K562 (cell line): ENCODE measurements at regions not wholly inside any gene's neighbourhood (a gene's known extent, or its start where the extent isn't known, plus 50 kb on each side); places are given as distances from the start of the nearest gene placed in this dataset.

Experiments
- ATAC-seq: fragments of 200-7000 bp; cut with Tn5 transposase; 3 replicates; pipeline ENCODE4 v1.9.1; 2020; ENCODE audit warnings: moderate library complexity
- BruUV-seq: library from RNA; stranded (reverse); fragments of 400-500 nt; replicated peaks from 2 replicates; lab custom pipeline; 2021; lab: Mats Ljungman, UMichigan
- CTCF ChIA-PET: fragments of 300-600 bp; formaldehyde crosslinking; extraction: SDS; loops from one replicate; lab custom pipeline; 2021; ENCODE audit warnings: low intra/inter-chr PET ratio; lab: Yijun Ruan, JAX
- POLR2A ChIA-PET: fragments of 300-600, 350-650 bp; sonication (Branson Sonifier 250); formaldehyde crosslinking; extraction: SDS; loops from one replicate; lab custom pipeline; 2021; ENCODE audit warnings: antibody characterized with exemption, inconsistent platforms; lab: Yijun Ruan, JAX
- DNase-seq, 4 experiments: peaks; one replicate each; pipeline versions ENCODE4 v3.0.0 to v3.0.0-alpha.2; 2011 to 2018; ENCODE audit warnings: low spot score in 3 of 4, mixed read lengths in 3 of 4; ENCODE audit errors: extremely low read depth in 1 of 4
- FAIRE-seq: peaks from 2 replicates; lab custom pipeline; 2011; peaks lifted over from hg19 to GRCh38; lab: Jason Lieb, UNC
- H2AFZ ChIP-seq: 2 replicates; pipeline ENCODE4 v1.6.0; 2011; ENCODE audit warnings: low read depth, low read length, control low read depth, inconsistent platforms
- H3K27ac ChIP-seq: fragments of 200-600 bp; 3 replicates; pipeline ENCODE4 v1.8.0; 2011; ENCODE audit warnings: low read depth, mild to moderate bottlenecking, control low read depth, inconsistent platforms, low read length, moderate library complexity, mixed read lengths; ENCODE audit errors: extremely low read depth
- H3K27me3 ChIP-seq, 2 experiments: fragments of 300-600 bp in 1 of 2; 2 replicates in 1 of 2; 3 replicates in 1 of 2; pipeline versions ENCODE4 v1.6.0 to v1.8.0; 2011; ENCODE audit warnings: inconsistent platforms in 2 of 2, low read length in 2 of 2, mild to moderate bottlenecking in 1 of 2, mixed read lengths in 1 of 2, moderate library complexity in 1 of 2; ENCODE audit not compliant: control insufficient read depth in 2 of 2, insufficient read depth in 2 of 2
- H3K36me3 ChIP-seq: fragments of 300-600 bp; 3 replicates; pipeline ENCODE4 v1.8.0; 2011; ENCODE audit warnings: mild to moderate bottlenecking, low read length, inconsistent platforms; ENCODE audit not compliant: control insufficient read depth, insufficient read depth
- H3K4me1 ChIP-seq, 2 experiments: fragments of 200-600 bp in 1 of 2; replicated peaks in 1 of 2; 2 replicates in 1 of 2; 3 replicates in 1 of 2; pipeline versions ENCODE4 v1.5.1 to v1.8.0; 2011; ENCODE audit warnings: inconsistent platforms in 2 of 2, low read length in 2 of 2, mild to moderate bottlenecking in 1 of 2, mixed read lengths in 1 of 2, moderate library complexity in 1 of 2; ENCODE audit not compliant: control insufficient read depth in 2 of 2, insufficient read depth in 2 of 2
- H3K4me2 ChIP-seq: 2 replicates; pipeline ENCODE4 v1.6.1; 2011; ENCODE audit warnings: low read length, control low read depth, inconsistent platforms, mixed read lengths; ENCODE audit not compliant: insufficient read depth
- H3K4me3 ChIP-seq: fragments of 200-600 bp; sonication (generic), shearing (Covaris generic); 2 replicates; pipeline ENCODE4 v1.5.1; 2016; ENCODE audit warnings: control low read depth, inconsistent platforms
- H3K79me2 ChIP-seq: fragments of 200-600 bp; 3 replicates; pipeline ENCODE4 v1.8.0; 2011; ENCODE audit warnings: low read length, inconsistent platforms; ENCODE audit not compliant: control insufficient read depth, insufficient read depth
- H3K9ac ChIP-seq, 2 experiments: 2 replicates each; pipeline versions ENCODE4 v1.6.0 to v1.6.1; 2011; ENCODE audit warnings: low read depth in 2 of 2, low read length in 2 of 2, control low read depth in 1 of 2, inconsistent platforms in 1 of 2, mild to moderate bottlenecking in 1 of 2, mixed read lengths in 1 of 2; ENCODE audit not compliant: insufficient read depth in 1 of 2
- H3K9me1 ChIP-seq: one replicate; pipeline ENCODE4 v1.6.0; 2011; ENCODE audit warnings: inconsistent platforms, mild to moderate bottlenecking, low read length, moderate library complexity; ENCODE audit not compliant: control insufficient read depth, insufficient read depth
- H3K9me3 ChIP-seq: replicated peaks from 2 replicates; pipeline ENCODE4 v1.5.1; 2011; ENCODE audit warnings: low read depth, low read length, inconsistent platforms; ENCODE audit not compliant: control insufficient read depth, insufficient read depth
- H4K20me1 ChIP-seq: replicated peaks from 2 replicates; pipeline ENCODE4 v1.6.1; 2011; ENCODE audit warnings: low read length, inconsistent platforms, mixed read lengths; ENCODE audit not compliant: control insufficient read depth, insufficient read depth
- BACH1 ChIP-seq: fragments of 200-800 bp; sonication (Bioruptor generic); IDR thresholded peaks from 2 replicates; pipeline ENCODE4 v1.6.1; 2016; ENCODE audit warnings: missing genetic modification characterization, missing compliant biosample characterization
- CBX1 ChIP-seq: sonication (generic); IDR thresholded peaks from 2 replicates; pipeline ENCODE4 v1.6.1; 2016; ENCODE audit warnings: antibody characterized with exemption, low read depth, mild to moderate bottlenecking
- CREM ChIP-seq: IDR thresholded peaks from 2 replicates; pipeline ENCODE4 v1.6.1; 2014; ENCODE audit warnings: antibody characterized with exemption, low read depth
- KLF13 ChIP-seq: fragments of 450-650 bp; IDR thresholded peaks from 2 replicates; pipeline ENCODE4 v1.6.1; 2016; ENCODE audit warnings: missing genetic modification characterization, low read depth, mild to moderate bottlenecking, missing compliant biosample characterization, moderate library complexity, borderline replicate concordance
- MYBL2 ChIP-seq, 2 experiments: fragments of 450-650 bp in 1 of 2; sonication (generic) in 1 of 2; formaldehyde crosslinking in 1 of 2; IDR thresholded peaks; 2 replicates each; pipeline versions ENCODE4 v1.6.1 to v1.8.1; 2017 to 2022; ENCODE audit warnings: borderline replicate concordance in 1 of 2, inconsistent platforms in 1 of 2, low read depth in 1 of 2, mild to moderate bottlenecking in 1 of 2, missing genetic modification reagents in 1 of 2, moderate library complexity in 1 of 2
- PML ChIP-seq: IDR thresholded peaks from 2 replicates; pipeline ENCODE4 v1.6.1; 2012; ENCODE audit warnings: low read length, inconsistent platforms
- SRSF3 ChIP-seq: fragments of 200-400 bp; formaldehyde crosslinking; IDR thresholded peaks from 2 replicates; pipeline ENCODE4 v1.6.1; 2016; ENCODE audit warnings: mild to moderate bottlenecking, low read length, moderate library complexity; ENCODE audit not compliant: insufficient read depth
- TCF3 ChIP-seq: sonication (generic); formaldehyde crosslinking; IDR thresholded peaks from 2 replicates; pipeline ENCODE4 v1.4.0; 2020; ENCODE audit warnings: mild to moderate bottlenecking, missing genetic modification reagents
- TOE1 ChIP-seq, 2 experiments: fragments of 450-650 bp in 1 of 2; sonication (generic) in 1 of 2; formaldehyde crosslinking in 1 of 2; IDR thresholded peaks; 2 replicates each; pipeline versions ENCODE4 v1.7.1 to v1.8.0; 2016 to 2022; ENCODE audit warnings: borderline replicate concordance in 2 of 2, mild to moderate bottlenecking in 2 of 2, antibody characterized with exemption in 1 of 2, inconsistent platforms in 1 of 2, low read depth in 1 of 2, missing genetic modification reagents in 1 of 2, moderate library complexity in 1 of 2
- ZC3H11A ChIP-seq: IDR thresholded peaks from 2 replicates; pipeline ENCODE4 v1.6.1; 2012; ENCODE audit warnings: low read depth, low read length, improper control_type of control experiment
- WGBS: fragments of 100-300 bp; shearing (Covaris generic); methylation state at CpG from one replicate; pipeline ENCODE4 v1.1.6; 2016; ENCODE audit warnings: low coverage, mixed read lengths; ENCODE audit not compliant: insufficient coverage; ENCODE audit errors: missing lambda C conversion rate; 5-methylcytosine and 5-hydroxymethylcytosine counted together
- in situ Hi-C: fragments of 300-500 bp; cut with MboI; formaldehyde crosslinking; loops from 4 replicates; pipeline ENCODE4 v1.15.0; 2018; ENCODE audit warnings: inconsistent platforms, mixed read lengths
- intact Hi-C: fragments of 100-400 bp; cut with micrococcal nuclease; formaldehyde crosslinking; loops from 2 replicates; pipeline ENCODE4 v1.14.2; 2022
- TF ChIP-seq, protein P1 (sequence below): sonication (generic); formaldehyde crosslinking; IDR thresholded peaks from 2 replicates; pipeline ENCODE4 v1.8.0; 2023; ENCODE audit warnings: mild to moderate bottlenecking, missing genetic modification reagents
- TF ChIP-seq, protein P2 (sequence below), 3 experiments: fragments of 200-800 bp in 1 of 3; fragments of 250-450 bp in 1 of 3; fragments of 450-650 bp in 1 of 3; sonication (Bioruptor Pico) in 1 of 3; sonication (Bioruptor generic) in 1 of 3; formaldehyde crosslinking in 1 of 3; IDR thresholded peaks; 2 replicates each; pipeline versions ENCODE4 v1.6.1 to v1.8.0; 2016 to 2022; ENCODE audit warnings: mild to moderate bottlenecking in 2 of 3, missing genetic modification characterization in 2 of 3, missing compliant biosample characterization in 1 of 3, moderate library complexity in 1 of 3
- TF ChIP-seq, protein P3 (sequence below): sonication (generic); formaldehyde crosslinking; IDR thresholded peaks from 2 replicates; pipeline ENCODE4 v1.9.0; 2022; ENCODE audit warnings: mild to moderate bottlenecking, missing genetic modification reagents

DNA sequence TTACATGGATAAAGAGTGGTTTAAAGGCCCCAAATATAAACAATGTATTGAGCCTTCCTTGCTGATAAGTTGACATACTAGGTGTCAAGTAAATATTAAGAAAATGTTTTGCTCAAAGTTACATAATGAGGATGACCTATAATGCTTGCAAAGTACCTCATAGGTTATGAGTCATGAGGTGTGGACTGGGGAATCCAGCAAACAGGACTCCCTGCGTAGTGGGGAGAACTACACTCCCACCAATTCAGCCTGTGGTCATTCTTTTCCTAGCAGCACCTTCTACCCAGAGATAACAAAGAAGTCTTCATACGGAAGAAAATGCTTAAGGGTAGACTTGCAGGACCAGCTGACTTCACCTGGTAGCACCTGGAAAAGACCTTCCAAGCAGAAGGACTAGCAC is 418.9 kb upstream of the CPEB2 start (continued):
- TF ChIP-seq KLF13 (tag) (no peak), TCF3 (CRISPR knock-in tag) (no peak), ZC3H11A (no peak), PML (no peak), CREM (no peak)

DNA sequence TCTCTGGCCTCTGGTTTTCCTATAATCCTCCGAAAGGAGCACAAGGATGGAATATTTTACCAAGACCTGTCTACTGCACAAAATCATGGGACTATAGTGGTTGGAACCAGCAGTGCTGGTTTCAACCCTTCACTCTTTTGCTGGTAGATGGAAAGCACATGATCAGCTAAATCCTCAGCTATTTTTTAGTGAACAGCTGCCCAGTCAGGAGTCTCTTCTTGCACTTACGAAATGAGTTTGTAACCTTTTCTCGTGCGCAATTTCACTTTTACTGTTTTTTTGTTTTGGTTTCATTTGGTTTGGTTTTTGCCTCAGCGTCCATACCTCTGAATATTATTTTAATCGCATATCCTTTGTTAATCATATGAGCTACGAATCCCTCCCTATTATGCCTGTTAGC is 418.5 kb upstream of the CPEB2 start:
- Histone ChIP-seq H3K36me3 (no peaks in the 10 kb centered on the region), H2AFZ (no peak overlapping the region), H4K20me1 (no peaks in the 10 kb centered on the region), H3K4me3 (no peak overlapping the region), H3K79me2 (no peaks in the 10 kb centered on the region), H3K4me1 (no peaks in the 10 kb centered on the region), H3K27me3 (no peaks in the 10 kb centered on the region), H3K9me3 (no peaks in the 10 kb centered on the region; the same call in 1 of the 2 replicates), H3K27ac (no peak overlapping the region), H3K4me2 (no peak overlapping the region), H3K9me1 (no peaks in the 10 kb centered on the region), H3K9ac (no peak overlapping the region)
- ChIA-PET POLR2A (no interaction called here), CTCF (no interaction called here)
- no peak for FAIRE-seq
- no TSS peak for BruUV-seq
- ATAC-seq, result no peak
- in situ Hi-C loops, result no loop called here
- WGBS, result 6% methylated on average over 7 of the region's 7 CpGs
- intact Hi-C loops, result no loop called here
- no peak for DNase-seq
- TF ChIP-seq CBX1, result no peak
- TF ChIP-seq, protein P1, sequence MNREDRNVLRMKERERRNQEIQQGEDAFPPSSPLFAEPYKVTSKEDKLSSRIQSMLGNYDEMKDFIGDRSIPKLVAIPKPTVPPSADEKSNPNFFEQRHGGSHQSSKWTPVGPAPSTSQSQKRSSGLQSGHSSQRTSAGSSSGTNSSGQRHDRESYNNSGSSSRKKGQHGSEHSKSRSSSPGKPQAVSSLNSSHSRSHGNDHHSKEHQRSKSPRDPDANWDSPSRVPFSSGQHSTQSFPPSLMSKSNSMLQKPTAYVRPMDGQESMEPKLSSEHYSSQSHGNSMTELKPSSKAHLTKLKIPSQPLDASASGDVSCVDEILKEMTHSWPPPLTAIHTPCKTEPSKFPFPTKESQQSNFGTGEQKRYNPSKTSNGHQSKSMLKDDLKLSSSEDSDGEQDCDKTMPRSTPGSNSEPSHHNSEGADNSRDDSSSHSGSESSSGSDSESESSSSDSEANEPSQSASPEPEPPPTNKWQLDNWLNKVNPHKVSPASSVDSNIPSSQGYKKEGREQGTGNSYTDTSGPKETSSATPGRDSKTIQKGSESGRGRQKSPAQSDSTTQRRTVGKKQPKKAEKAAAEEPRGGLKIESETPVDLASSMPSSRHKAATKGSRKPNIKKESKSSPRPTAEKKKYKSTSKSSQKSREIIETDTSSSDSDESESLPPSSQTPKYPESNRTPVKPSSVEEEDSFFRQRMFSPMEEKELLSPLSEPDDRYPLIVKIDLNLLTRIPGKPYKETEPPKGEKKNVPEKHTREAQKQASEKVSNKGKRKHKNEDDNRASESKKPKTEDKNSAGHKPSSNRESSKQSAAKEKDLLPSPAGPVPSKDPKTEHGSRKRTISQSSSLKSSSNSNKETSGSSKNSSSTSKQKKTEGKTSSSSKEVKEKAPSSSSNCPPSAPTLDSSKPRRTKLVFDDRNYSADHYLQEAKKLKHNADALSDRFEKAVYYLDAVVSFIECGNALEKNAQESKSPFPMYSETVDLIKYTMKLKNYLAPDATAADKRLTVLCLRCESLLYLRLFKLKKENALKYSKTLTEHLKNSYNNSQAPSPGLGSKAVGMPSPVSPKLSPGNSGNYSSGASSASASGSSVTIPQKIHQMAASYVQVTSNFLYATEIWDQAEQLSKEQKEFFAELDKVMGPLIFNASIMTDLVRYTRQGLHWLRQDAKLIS (CRISPR knock-in tag), result no peak
- TF ChIP-seq TOE1 (IDR thresholded peaks at IDR 0.05; ENCODE audit: borderline replicate concordance), result no peak
- no peak for TF ChIP-seq TOE1 (CRISPR knock-in tag; IDR thresholded peaks at IDR 0.05; ENCODE audit: borderline replicate concordance, low read depth)
- no peak for TF ChIP-seq MYBL2 (IDR thresholded peaks at IDR 0.05; ENCODE audit: low read depth)
- no peak for TF ChIP-seq MYBL2 (CRISPR knock-in tag; IDR thresholded peaks at IDR 0.05; ENCODE audit: borderline replicate concordance)
- TF ChIP-seq, protein P2, sequence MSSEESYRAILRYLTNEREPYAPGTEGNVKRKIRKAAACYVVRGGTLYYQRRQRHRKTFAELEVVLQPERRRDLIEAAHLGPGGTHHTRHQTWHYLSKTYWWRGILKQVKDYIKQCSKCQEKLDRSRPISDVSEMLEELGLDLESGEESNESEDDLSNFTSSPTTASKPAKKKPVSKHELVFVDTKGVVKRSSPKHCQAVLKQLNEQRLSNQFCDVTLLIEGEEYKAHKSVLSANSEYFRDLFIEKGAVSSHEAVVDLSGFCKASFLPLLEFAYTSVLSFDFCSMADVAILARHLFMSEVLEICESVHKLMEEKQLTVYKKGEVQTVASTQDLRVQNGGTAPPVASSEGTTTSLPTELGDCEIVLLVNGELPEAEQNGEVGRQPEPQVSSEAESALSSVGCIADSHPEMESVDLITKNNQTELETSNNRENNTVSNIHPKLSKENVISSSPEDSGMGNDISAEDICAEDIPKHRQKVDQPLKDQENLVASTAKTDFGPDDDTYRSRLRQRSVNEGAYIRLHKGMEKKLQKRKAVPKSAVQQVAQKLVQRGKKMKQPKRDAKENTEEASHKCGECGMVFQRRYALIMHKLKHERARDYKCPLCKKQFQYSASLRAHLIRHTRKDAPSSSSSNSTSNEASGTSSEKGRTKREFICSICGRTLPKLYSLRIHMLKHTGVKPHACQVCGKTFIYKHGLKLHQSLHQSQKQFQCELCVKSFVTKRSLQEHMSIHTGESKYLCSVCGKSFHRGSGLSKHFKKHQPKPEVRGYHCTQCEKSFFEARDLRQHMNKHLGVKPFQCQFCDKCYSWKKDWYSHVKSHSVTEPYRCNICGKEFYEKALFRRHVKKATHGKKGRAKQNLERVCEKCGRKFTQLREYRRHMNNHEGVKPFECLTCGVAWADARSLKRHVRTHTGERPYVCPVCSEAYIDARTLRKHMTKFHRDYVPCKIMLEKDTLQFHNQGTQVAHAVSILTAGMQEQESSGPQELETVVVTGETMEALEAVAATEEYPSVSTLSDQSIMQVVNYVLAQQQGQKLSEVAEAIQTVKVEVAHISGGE (CRISPR knock-in tag; IDR thresholded peaks at IDR 0.05), result no peak
- TF ChIP-seq BACH1 (tag), result no peak
- TF ChIP-seq, protein P3, sequence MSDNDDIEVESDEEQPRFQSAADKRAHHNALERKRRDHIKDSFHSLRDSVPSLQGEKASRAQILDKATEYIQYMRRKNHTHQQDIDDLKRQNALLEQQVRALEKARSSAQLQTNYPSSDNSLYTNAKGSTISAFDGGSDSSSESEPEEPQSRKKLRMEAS (CRISPR knock-in tag), result no peak
- no peak for TF ChIP-seq SRSF3
